ENCODE measurements at regions not wholly inside any gene's neighbourhood (a gene's known extent, or its start where the extent isn't known, plus 50 kb on each side); places are given as distances from the start of the nearest gene placed in this dataset.

DNA sequence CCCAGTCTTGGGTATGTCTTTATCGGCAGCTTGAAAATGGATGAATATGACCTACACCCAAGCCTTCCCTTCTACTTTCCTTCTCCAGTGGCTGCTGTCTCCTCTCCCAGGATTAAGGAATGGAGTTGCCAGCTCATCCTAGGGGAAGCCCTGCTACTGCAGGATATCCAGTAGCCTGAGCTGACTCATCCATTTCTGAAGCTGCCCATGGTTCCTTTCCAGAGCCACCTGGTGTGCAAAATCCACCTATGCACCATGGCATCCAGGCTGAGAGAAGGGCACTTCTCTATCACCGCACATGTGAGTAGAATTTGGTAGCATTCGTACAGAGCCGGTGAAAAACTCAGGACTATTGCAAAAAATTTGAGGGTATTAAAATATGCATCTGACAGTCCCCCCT is 290.8 kb downstream of the YTHDC2 start:
- Histone ChIP-seq H2AFZ (ENCODE audit: low read depth, low read length) (no peak overlapping the region), H3K27me3 (ENCODE audit: control insufficient read depth in 2 of 2, insufficient read depth in 2 of 2, low read length in 2 of 2) (no peaks in the 10 kb centered on the region), H3K27ac (ENCODE audit: extremely low read depth, low read depth, low read length) (no peak overlapping the region), H3K9me1 (ENCODE audit: control insufficient read depth, insufficient read depth, low read length) (no peaks in the 10 kb centered on the region), H3K4me1 (replicated peaks in 1 of 2; ENCODE audit: control insufficient read depth in 2 of 2, insufficient read depth in 2 of 2, low read length in 2 of 2) (no peaks in the 10 kb centered on the region), H3K79me2 (ENCODE audit: control insufficient read depth, insufficient read depth, low read length) (no peaks in the 10 kb centered on the region), H3K4me3 (no peak overlapping the region), H3K9me3 (replicated peaks; ENCODE audit: control insufficient read depth, insufficient read depth, low read depth, low read length) (no peaks in the 10 kb centered on the region), H3K36me3 (ENCODE audit: control insufficient read depth, insufficient read depth, low read length) (no peaks in the 10 kb centered on the region), H3K9ac (ENCODE audit: insufficient read depth in 1 of 2, low read depth in 2 of 2, low read length in 2 of 2) (no peak overlapping the region), H4K20me1 (replicated peaks; ENCODE audit: control insufficient read depth, insufficient read depth, low read length) (no peaks in the 10 kb centered on the region), H3K4me2 (ENCODE audit: insufficient read depth, low read length) (no peak overlapping the region)
- CTCF ChIA-PET (ENCODE audit: low intra/inter-chr PET ratio), result no interaction called here
- in situ Hi-C loops (cut with MboI), result no loop called here
- no peak for DNase-seq (ENCODE audit: extremely low read depth in 1 of 4, low spot score in 3 of 4)
- BruUV-seq (replicated peaks), result no TSS peak
- POLR2A ChIA-PET, result no interaction called here
- no peak for FAIRE-seq
- no peak for ATAC-seq
- 4% methylated on average over 4 of the region's 4 CpGs for WGBS (ENCODE audit: insufficient coverage, low coverage, missing lambda C conversion rate)
- intact Hi-C loops (cut with micrococcal nuclease), result no loop called here
- TF ChIP-seq, protein P1, sequence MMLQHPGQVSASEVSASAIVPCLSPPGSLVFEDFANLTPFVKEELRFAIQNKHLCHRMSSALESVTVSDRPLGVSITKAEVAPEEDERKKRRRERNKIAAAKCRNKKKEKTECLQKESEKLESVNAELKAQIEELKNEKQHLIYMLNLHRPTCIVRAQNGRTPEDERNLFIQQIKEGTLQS (IDR thresholded peaks at IDR 0.05), result no peak
- TF ChIP-seq, protein P1 (CRISPR knock-in tag; conservative IDR thresholded peaks at IDR 0.05), result no peak
- TF ChIP-seq POLR2B (IDR thresholded peaks at IDR 0.05; ENCODE audit: low read depth, partially characterized antibody) (no peak), CTBP1 (IDR thresholded peaks at IDR 0.05; ENCODE audit: borderline replicate concordance) (no peak), NR2C1 (IDR thresholded peaks at IDR 0.05) (no peak), NR2C1 (tag; IDR thresholded peaks at IDR 0.05) (no peak), CXXC5 (CRISPR knock-in tag; IDR thresholded peaks at IDR 0.05) (no peak), ESRRB (CRISPR knock-in tag; IDR thresholded peaks at IDR 0.05; ENCODE audit: borderline replicate concordance) (no peak), CC2D1A (IDR thresholded peaks at IDR 0.05) (no peak), U2AF1 (optimal IDR thresholded peaks at IDR 0.05; ENCODE audit: low read depth, low read length) (no peak), SLC30A9 (CRISPR knock-in tag; IDR thresholded peaks at IDR 0.05) (no peak)
- TF ChIP-seq, protein P2, sequence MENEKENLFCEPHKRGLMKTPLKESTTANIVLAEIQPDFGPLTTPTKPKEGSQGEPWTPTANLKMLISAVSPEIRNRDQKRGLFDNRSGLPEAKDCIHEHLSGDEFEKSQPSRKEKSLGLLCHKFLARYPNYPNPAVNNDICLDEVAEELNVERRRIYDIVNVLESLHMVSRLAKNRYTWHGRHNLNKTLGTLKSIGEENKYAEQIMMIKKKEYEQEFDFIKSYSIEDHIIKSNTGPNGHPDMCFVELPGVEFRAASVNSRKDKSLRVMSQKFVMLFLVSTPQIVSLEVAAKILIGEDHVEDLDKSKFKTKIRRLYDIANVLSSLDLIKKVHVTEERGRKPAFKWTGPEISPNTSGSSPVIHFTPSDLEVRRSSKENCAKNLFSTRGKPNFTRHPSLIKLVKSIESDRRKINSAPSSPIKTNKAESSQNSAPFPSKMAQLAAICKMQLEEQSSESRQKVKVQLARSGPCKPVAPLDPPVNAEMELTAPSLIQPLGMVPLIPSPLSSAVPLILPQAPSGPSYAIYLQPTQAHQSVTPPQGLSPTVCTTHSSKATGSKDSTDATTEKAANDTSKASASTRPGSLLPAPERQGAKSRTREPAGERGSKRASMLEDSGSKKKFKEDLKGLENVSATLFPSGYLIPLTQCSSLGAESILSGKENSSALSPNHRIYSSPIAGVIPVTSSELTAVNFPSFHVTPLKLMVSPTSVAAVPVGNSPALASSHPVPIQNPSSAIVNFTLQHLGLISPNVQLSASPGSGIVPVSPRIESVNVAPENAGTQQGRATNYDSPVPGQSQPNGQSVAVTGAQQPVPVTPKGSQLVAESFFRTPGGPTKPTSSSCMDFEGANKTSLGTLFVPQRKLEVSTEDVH (IDR thresholded peaks at IDR 0.05; ENCODE audit: low read depth, partially characterized antibody), result no peak
- TF ChIP-seq, protein P3, sequence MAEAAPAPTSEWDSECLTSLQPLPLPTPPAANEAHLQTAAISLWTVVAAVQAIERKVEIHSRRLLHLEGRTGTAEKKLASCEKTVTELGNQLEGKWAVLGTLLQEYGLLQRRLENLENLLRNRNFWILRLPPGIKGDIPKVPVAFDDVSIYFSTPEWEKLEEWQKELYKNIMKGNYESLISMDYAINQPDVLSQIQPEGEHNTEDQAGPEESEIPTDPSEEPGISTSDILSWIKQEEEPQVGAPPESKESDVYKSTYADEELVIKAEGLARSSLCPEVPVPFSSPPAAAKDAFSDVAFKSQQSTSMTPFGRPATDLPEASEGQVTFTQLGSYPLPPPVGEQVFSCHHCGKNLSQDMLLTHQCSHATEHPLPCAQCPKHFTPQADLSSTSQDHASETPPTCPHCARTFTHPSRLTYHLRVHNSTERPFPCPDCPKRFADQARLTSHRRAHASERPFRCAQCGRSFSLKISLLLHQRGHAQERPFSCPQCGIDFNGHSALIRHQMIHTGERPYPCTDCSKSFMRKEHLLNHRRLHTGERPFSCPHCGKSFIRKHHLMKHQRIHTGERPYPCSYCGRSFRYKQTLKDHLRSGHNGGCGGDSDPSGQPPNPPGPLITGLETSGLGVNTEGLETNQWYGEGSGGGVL (CRISPR knock-in tag; IDR thresholded peaks at IDR 0.05), result no peak
- TF ChIP-seq, protein P4, sequence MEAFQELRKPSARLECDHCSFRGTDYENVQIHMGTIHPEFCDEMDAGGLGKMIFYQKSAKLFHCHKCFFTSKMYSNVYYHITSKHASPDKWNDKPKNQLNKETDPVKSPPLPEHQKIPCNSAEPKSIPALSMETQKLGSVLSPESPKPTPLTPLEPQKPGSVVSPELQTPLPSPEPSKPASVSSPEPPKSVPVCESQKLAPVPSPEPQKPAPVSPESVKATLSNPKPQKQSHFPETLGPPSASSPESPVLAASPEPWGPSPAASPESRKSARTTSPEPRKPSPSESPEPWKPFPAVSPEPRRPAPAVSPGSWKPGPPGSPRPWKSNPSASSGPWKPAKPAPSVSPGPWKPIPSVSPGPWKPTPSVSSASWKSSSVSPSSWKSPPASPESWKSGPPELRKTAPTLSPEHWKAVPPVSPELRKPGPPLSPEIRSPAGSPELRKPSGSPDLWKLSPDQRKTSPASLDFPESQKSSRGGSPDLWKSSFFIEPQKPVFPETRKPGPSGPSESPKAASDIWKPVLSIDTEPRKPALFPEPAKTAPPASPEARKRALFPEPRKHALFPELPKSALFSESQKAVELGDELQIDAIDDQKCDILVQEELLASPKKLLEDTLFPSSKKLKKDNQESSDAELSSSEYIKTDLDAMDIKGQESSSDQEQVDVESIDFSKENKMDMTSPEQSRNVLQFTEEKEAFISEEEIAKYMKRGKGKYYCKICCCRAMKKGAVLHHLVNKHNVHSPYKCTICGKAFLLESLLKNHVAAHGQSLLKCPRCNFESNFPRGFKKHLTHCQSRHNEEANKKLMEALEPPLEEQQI (IDR thresholded peaks at IDR 0.05), result no peak
- TF ChIP-seq, protein P5, sequence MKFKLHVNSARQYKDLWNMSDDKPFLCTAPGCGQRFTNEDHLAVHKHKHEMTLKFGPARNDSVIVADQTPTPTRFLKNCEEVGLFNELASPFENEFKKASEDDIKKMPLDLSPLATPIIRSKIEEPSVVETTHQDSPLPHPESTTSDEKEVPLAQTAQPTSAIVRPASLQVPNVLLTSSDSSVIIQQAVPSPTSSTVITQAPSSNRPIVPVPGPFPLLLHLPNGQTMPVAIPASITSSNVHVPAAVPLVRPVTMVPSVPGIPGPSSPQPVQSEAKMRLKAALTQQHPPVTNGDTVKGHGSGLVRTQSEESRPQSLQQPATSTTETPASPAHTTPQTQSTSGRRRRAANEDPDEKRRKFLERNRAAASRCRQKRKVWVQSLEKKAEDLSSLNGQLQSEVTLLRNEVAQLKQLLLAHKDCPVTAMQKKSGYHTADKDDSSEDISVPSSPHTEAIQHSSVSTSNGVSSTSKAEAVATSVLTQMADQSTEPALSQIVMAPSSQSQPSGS (CRISPR knock-in tag; IDR thresholded peaks at IDR 0.05), result no peak
